K562 (cell line): ENCODE measurements at regions not wholly inside any gene's neighbourhood (a gene's known extent, or its start where the extent isn't known, plus 50 kb on each side); places are given as distances from the start of the nearest gene placed in this dataset.

Experiments
- EP400 ChIP-seq: fragments of 450-650 bp; IDR thresholded peaks from 2 replicates; pipeline ENCODE4 v1.6.1; 2017; ENCODE audit warnings: antibody characterized with exemption, mild to moderate bottlenecking, moderate library complexity
- HES1 ChIP-seq: fragments of 450-650 bp; IDR thresholded peaks from 2 replicates; pipeline ENCODE4 v1.6.1; 2016; ENCODE audit warnings: low read depth, mild to moderate bottlenecking, moderate library complexity
- MYNN ChIP-seq, 2 experiments: sonication (generic); formaldehyde crosslinking in 1 of 2; IDR thresholded peaks; 2 replicates each; pipeline versions ENCODE4 v1.5.0 to v1.6.1; 2016 to 2020; ENCODE audit warnings: antibody characterized with exemption in 1 of 2, missing genetic modification reagents in 1 of 2
- RREB1 ChIP-seq: fragments of 250-450 bp; sonication (Bioruptor Pico); IDR thresholded peaks from 2 replicates; pipeline ENCODE4 v1.4.0; 2020
- SNAPC5 ChIP-seq: fragments of 250-450 bp; sonication (Bioruptor Pico); IDR thresholded peaks from 2 replicates; pipeline ENCODE4 v1.8.0; 2021; ENCODE audit warnings: moderate library complexity, mild to moderate bottlenecking, inconsistent platforms

GRCh38 chr1:104794035-104794434 is 1044.3 kb downstream of the AMY1C start (continued):
- TF ChIP-seq RREB1 (no peak), SNAPC5 (no peak), EP400 (no peak), HES1 (no peak), MYNN (IDR thresholded peaks at IDR 0.05) (no peak), MYNN (CRISPR knock-in tag; IDR thresholded peaks at IDR 0.05) (no peak)
